PC-9 (cell line): ENCODE measurements at regions not wholly inside any gene's neighbourhood (a gene's known extent, or its start where the extent isn't known, plus 50 kb on each side); places are given as distances from the start of the nearest gene placed in this dataset.

ENCODE experiments used
- BruUV-seq: library from RNA; stranded (reverse); fragments of 400-500 nt; replicated peaks from 2 replicates; lab custom pipeline; 2021; lab: Mats Ljungman, UMichigan
- CTCF ChIA-PET: fragments of 300-600 bp; sonication (Branson Sonifier 250); formaldehyde crosslinking; loops from one replicate; lab custom pipeline; 2022; ENCODE audit warnings: antibody characterized with exemption; lab: Charles Lee
- POLR2A ChIA-PET: fragments of 300-600 bp; sonication (Branson Sonifier 250); formaldehyde crosslinking; loops from one replicate; lab custom pipeline; 2022; ENCODE audit warnings: antibody characterized with exemption; ENCODE audit not compliant: unreplicated experiment; lab: Charles Lee
- DNase-seq, 2 experiments: peaks; one replicate each; pipeline versions ENCODE4 v3.0.0 to v3.0.0-alpha.2; 2015 to 2022; ENCODE audit warnings: mixed read lengths in 1 of 2
- H2AFZ ChIP-seq: fragments of 200-600 bp; sonication (generic); 2 replicates; pipeline ENCODE4 v1.8.1; 2017; ENCODE audit warnings: antibody characterized with exemption
- H3F3A ChIP-seq: fragments of 200-600 bp; sonication (generic); 2 replicates; pipeline ENCODE4 v1.8.1; 2017; ENCODE audit warnings: antibody characterized with exemption, mild to moderate bottlenecking, low read depth; ENCODE audit not compliant: insufficient read depth
- H3K27ac ChIP-seq: fragments of 200-600 bp; sonication (generic); 2 replicates; pipeline ENCODE4 v1.6.1; 2016; ENCODE audit warnings: mixed run types
- H3K27me3 ChIP-seq: fragments of 200-600 bp; sonication (generic); 2 replicates; pipeline ENCODE4 v1.6.1; 2016; ENCODE audit warnings: low read depth, mixed run types; ENCODE audit not compliant: insufficient read depth
- H3K36me3 ChIP-seq: fragments of 200-600 bp; sonication (generic); 2 replicates; pipeline ENCODE4 v1.6.1; 2016; ENCODE audit warnings: low read depth, mixed run types
- H3K4me1 ChIP-seq: fragments of 200-600 bp; sonication (generic); replicated peaks from 2 replicates; pipeline ENCODE4 v1.6.1; 2016; ENCODE audit warnings: mixed run types; ENCODE audit not compliant: insufficient read depth
- H3K4me2 ChIP-seq: fragments of 200-600 bp; sonication (generic); 2 replicates; pipeline ENCODE4 v1.6.1; 2017; ENCODE audit warnings: mixed run types
- H3K4me3 ChIP-seq: fragments of 200-600 bp; sonication (generic); 2 replicates; pipeline ENCODE4 v1.6.1; 2016; ENCODE audit warnings: mixed run types
- H3K79me2 ChIP-seq: fragments of 200-600 bp; sonication (generic); 2 replicates; pipeline ENCODE4 v1.6.1; 2017; ENCODE audit warnings: low read depth, mixed run types
- H3K9me2 ChIP-seq: fragments of 200-600 bp; sonication (generic); 2 replicates; pipeline ENCODE4 v1.8.1; 2017; ENCODE audit warnings: mild to moderate bottlenecking; ENCODE audit not compliant: insufficient read depth
- H3K9me3 ChIP-seq: fragments of 200-600 bp; sonication (generic); 2 replicates; pipeline ENCODE4 v1.8.1; 2016; ENCODE audit warnings: low read depth; ENCODE audit not compliant: insufficient read depth
- H4K20me1 ChIP-seq: fragments of 200-600 bp; sonication (generic); 2 replicates; pipeline ENCODE4 v1.8.1; 2017; ENCODE audit not compliant: insufficient read depth
- CTCF ChIP-seq: fragments of 200-600 bp; sonication (generic); conservative IDR thresholded peaks from 2 replicates; pipeline ENCODE4 v1.6.1; 2017; ENCODE audit warnings: mixed run types, antibody characterized with exemption, mild to moderate bottlenecking, moderate library complexity
- EZH2 ChIP-seq: fragments of 200-600 bp; sonication (generic); IDR thresholded peaks from 2 replicates; pipeline ENCODE4 v1.8.0; 2017; ENCODE audit warnings: antibody characterized with exemption, low read depth
- intact Hi-C: fragments of 100-400 bp; cut with micrococcal nuclease; formaldehyde crosslinking; loops from one replicate; pipeline ENCODE4 v1.10.0; 2022; ENCODE audit not compliant: unreplicated experiment

DNA sequence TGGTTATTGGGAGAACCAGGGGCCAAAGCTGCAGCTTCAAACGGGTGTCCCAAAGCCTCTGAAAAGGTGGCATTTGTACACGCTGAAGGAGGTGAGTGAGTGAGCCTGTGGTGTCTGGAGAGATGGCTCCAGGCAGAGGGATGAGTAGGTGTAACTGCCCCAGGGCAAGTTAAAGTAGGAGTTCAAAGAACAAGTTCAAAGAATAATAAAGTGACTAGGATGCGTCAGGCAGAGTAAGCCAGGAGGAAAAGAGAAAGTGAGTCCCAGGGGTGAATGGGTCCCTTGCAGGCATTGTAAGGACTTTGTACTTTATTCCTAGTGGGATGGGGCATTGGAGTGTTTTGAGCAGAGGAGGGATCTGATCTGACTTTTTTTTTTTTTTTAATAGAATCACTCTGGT lies 201.4 kb upstream of the PWP1 start:
- no peaks in the 10 kb centered on the region for H3K9me3 ChIP-seq
- no peaks in the 10 kb centered on the region for H3K9me2 ChIP-seq
- H2AFZ ChIP-seq = no peak overlapping the region
- no peaks in the 10 kb centered on the region for H3K4me1 ChIP-seq
- H4K20me1 ChIP-seq = peaks cover 4% of the 10 kb centered on the region; the same call in 1 of the 2 replicates
- no peak for DNase-seq
- no peak overlapping the region for H3K4me2 ChIP-seq
- H3K27ac ChIP-seq = no peak overlapping the region
- POLR2A ChIA-PET = no interaction called here
- no peaks in the 10 kb centered on the region for H3K27me3 ChIP-seq
- CTCF ChIA-PET = no interaction called here
- H3K4me3 ChIP-seq = no peak overlapping the region
- H3F3A ChIP-seq = no peaks in the 10 kb centered on the region
- H3K79me2 ChIP-seq = no peaks in the 10 kb centered on the region
- no peak for TF ChIP-seq EZH2
- TF ChIP-seq CTCF = no peak
- intact Hi-C loops = no loop called here
- H3K36me3 ChIP-seq = no peaks in the 10 kb centered on the region
- no TSS peak for BruUV-seq

- H3K9me2 ChIP-seq = no peaks in the 10 kb centered on the region
- H4K20me1 ChIP-seq = peaks cover 4% of the 10 kb centered on the region; the same call in 1 of the 2 replicates
- ChIA-PET POLR2A (no interaction called here), CTCF (no interaction called here)
- H3K9me3 ChIP-seq = no peaks in the 10 kb centered on the region
- no peaks in the 10 kb centered on the region for H3K36me3 ChIP-seq
- no peak overlapping the region for H3K4me3 ChIP-seq
- H2AFZ ChIP-seq = no peak overlapping the region
- intact Hi-C loops = no loop called here
- H3K79me2 ChIP-seq = no peaks in the 10 kb centered on the region
- H3F3A ChIP-seq = no peaks in the 10 kb centered on the region
- H3K4me2 ChIP-seq = no peak overlapping the region
- H3K27me3 ChIP-seq = no peaks in the 10 kb centered on the region
- TF ChIP-seq CTCF = no peak
- no peak for TF ChIP-seq EZH2
- no peaks in the 10 kb centered on the region for H3K4me1 ChIP-seq
- 0 out of 2 replicates have a peak overlapping the region, but pooled peaks have one; percentile 6 for H3K27ac ChIP-seq
- no peak for DNase-seq
- BruUV-seq = no TSS peak
Observed at GRCh38 chr12:107484941-107485340, 200.7 kb upstream of the PWP1 start.

DNA sequence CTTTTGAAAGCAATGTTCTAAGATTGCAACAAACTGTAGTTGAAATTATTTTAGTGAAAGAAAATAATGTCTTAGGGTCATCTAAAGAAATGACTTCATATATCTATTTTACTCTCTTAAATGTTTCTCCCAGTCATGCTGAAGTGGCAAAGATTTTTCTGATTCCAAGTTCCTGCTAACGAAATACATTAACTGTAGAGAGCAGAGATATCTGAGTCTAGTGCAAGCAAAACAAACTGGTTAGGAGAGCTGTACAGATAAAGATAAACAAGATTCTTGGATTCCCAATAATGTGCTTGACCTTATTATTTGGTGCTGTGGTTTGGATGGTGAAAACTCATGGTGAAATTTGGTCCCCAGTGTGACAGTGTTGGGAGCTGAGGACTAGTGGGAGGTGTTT lies 199.9 kb upstream of the PWP1 start:
- DNase-seq = no peak
- BruUV-seq = no TSS peak
- H3K4me2 ChIP-seq = no peak overlapping the region

More for the DNA sequence above, 199.9 kb upstream of the PWP1 start:
- Histone ChIP-seq H3K27me3 (no peaks in the 10 kb centered on the region), H2AFZ (no peak overlapping the region), H4K20me1 (peaks cover 4% of the 10 kb centered on the region; the same call in 1 of the 2 replicates), H3K4me1 (no peaks in the 10 kb centered on the region), H3K36me3 (no peaks in the 10 kb centered on the region), H3F3A (no peaks in the 10 kb centered on the region), H3K27ac (peak overlapping the region; percentile 6; the same call in 1 of the 2 replicates), H3K9me2 (no peaks in the 10 kb centered on the region), H3K79me2 (no peaks in the 10 kb centered on the region), H3K4me3 (no peak overlapping the region), H3K9me3 (no peaks in the 10 kb centered on the region)
- intact Hi-C loops = no loop called here
- ChIA-PET POLR2A (no interaction called here), CTCF (no interaction called here)
- TF ChIP-seq EZH2 (no peak), CTCF (no peak)
